SH-SY5Y (cell line): ENCODE measurements at regions not wholly inside any gene's neighbourhood (a gene's known extent, or its start where the extent isn't known, plus 50 kb on each side); places are given as distances from the start of the nearest gene placed in this dataset.

Experiments
- GATA2 ChIP-seq: IDR thresholded peaks from 2 replicates; pipeline ENCODE4 v1.6.1; 2011; ENCODE audit warnings: mild to moderate bottlenecking, low read depth, low read length
- GATA3 ChIP-seq: IDR thresholded peaks from 2 replicates; pipeline ENCODE4 v1.6.1; 2011; ENCODE audit warnings: low read depth, mild to moderate bottlenecking, low read length, moderate library complexity

DNA sequence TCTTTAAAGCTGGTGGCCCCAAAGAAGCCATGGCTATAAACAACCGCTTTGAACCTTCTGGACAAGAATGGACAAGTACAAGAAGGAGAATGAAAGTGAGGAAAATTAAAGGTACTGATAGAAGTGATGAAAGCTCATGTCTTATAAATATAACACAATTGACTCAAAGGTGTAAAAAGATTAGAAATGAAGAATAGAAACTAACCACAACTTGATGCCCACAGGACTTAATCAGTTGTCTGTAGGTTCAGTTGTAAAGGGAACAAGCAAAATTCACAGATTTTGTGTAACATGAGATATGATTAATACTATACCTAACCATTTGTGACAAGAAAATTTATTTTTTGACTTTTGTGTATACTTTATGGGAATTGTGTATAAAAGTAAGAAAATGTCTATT is 135.7 kb downstream of the NUP35 start:
- no peak for TF ChIP-seq GATA2
- no peak for TF ChIP-seq GATA3

DNA sequence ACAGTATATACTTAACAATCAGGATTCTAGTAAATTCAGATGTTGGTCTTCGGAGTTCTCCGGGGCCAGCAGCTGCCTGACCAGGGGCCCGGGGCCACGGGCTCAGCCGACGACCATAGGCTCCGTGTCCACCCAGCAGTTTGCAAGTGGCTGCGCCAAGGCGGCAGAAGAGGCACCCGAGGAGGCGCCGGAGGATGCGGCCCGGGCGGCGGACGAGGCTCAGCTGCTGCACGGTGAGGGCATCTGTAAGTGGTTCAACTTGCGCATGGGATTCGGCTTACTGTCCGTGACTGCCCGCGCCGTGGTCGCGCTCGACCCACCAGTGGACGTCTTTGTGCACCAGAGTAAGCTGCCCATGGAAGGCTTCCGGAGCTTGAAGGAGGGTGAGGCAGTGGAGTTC is 136.3 kb downstream of the NUP35 start:
- TF ChIP-seq GATA2 (no peak), GATA3 (no peak)

GRCh38 chr2:183264890-183265535 is 140.8 kb downstream of the NUP35 start:
- TF ChIP-seq GATA2: no peak
- no peak for TF ChIP-seq GATA3

DNA sequence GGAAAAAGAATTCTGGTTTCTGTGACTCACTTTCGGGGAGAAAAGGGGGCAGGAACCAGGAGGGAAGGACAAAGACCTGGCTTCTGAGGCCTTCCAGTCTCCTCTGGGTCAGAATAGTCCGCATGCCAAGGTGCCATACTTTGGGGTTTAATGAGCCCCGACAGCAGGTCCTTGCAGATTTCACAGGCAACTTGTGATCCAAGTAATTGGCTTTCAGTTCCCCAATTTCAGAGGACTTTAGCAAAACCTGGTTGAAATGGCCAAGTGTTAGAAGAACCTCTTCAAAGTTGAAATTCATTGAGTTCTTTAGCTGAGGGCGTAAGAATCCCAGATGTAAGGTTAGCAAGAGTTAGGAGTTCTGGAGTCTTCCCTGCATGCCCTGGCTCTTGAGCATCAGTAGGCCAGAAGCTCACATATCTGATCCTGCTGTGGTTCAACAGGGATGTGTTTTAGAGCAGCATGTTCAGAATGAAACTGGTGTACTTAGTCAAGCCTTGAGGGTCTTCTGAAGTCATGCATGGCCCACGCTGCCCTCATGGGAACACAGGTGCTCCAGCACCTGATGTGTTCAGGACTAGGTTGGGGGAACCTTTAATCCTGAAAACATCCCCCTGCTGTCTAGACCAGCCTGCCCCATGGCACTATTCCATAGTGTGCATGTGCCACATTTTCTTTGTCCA is 143.0 kb downstream of the NUP35 start:
- TF ChIP-seq GATA3 (no peak), GATA2 (no peak)

GRCh38 chr2:183269956-183270355 is 145.7 kb downstream of the NUP35 start:
- no peak for TF ChIP-seq GATA3
- TF ChIP-seq GATA2: no peak

DNA sequence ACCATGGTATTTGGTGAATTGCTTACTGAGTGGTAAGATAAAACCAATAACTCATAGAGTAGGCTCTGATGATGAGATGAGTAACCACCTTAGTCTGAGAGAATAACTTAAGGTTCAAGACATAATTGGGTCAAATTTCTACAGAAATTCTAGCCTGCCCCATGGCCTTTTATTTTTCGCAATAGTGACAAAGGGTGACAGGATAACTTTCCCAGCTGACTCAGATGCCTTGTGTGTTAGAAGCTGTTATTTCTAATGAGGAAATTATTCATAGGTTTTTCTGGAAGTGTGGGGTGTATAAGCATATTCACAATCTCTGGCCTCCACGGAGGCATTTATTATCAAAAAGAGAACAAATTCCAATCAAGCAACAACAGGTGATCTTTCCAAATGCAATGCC is 159.0 kb downstream of the NUP35 start:
- TF ChIP-seq GATA2 (no peak), GATA3 (no peak)

DNA sequence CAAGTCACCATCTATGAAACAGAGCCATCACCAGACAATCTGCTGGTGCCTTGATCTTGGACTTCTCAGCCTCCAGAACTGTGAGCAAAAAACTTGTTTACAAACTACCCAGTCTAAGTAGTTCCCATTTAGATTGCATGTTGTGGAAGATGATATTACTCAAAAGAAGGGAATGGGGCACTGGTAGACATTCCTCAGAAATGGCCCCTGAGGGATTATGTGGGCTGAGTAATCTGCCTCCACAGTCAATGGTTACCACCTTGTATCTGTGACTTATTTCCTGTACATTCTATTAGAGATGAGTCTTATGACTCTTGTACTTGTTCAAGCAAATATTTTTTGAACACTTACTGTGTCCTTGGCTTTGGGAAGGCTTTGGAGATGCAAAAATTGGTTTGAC is 160.4 kb downstream of the NUP35 start:
- no peak for TF ChIP-seq GATA3
- no peak for TF ChIP-seq GATA2

DNA sequence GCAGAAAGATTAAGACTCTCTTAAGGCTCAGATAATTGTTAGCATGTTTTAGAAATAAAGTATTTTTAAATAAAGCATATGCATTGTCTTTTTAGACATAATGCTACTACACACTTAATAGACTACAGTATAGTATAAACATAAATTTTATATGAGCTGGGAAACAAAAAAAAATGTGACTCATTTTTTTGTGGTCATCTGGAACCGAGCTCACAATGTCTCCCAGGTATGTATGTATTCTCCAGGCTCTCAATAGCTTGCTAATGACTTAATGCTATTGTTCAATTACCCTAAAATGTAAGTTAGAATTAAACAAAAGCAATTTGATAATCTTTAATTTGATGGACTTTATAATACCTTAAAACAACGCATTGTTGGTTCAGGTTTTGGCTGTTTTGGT is 167.2 kb downstream of the NUP35 start:
- TF ChIP-seq GATA2: no peak
- no peak for TF ChIP-seq GATA3

DNA sequence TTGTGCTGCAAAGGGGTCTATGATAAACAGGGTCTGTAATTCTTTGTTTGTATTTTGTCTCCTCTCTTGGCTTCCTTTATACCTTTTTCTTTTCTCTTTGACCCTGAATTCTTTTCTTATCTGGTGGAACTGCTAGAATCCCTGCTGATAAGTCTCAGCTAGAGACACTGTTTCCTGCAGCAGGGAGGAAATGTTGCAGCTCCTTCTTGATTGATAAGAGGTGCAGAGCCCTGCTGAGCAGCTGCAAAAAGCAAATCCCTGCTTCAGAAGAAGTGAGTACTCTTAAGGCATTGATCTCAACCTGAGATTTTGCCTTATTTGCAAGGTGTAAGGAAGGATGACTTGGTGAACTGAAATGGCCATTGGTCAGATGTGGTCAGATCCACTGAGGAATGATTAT is 167.8 kb downstream of the NUP35 start:
- TF ChIP-seq GATA2 (no peak), GATA3 (no peak)

- TF ChIP-seq GATA3: no peak
- TF ChIP-seq GATA2: no peak
Observed at GRCh38 chr2:183339311-183339710, 215.1 kb downstream of the NUP35 start.

DNA sequence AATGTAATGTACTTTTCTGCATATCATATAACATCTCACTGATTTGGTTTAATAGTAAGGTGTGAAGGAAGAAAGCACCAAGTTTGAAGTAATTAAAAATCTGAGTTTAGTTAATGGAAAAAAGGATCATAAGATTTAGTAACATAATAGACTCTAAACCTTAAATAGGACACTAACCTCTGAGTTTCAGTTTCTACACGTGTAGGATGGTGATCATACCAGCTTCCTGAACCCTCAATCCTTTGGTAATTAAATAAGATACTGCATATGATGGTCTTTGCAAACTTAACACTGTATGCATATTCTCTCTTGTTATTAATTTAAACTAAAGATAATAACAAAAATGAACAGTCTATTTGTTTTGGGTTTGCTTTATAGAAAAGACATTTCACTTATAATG is 216.8 kb downstream of the NUP35 start:
- no peak for TF ChIP-seq GATA3
- no peak for TF ChIP-seq GATA2

- TF ChIP-seq GATA3 (no peak), GATA2 (no peak)
Observed at GRCh38 chr2:183347969-183348368, 223.7 kb downstream of the NUP35 start.

GRCh38 chr2:183348492-183348891 is 224.2 kb downstream of the NUP35 start:
- no peak for TF ChIP-seq GATA2
- no peak for TF ChIP-seq GATA3

DNA sequence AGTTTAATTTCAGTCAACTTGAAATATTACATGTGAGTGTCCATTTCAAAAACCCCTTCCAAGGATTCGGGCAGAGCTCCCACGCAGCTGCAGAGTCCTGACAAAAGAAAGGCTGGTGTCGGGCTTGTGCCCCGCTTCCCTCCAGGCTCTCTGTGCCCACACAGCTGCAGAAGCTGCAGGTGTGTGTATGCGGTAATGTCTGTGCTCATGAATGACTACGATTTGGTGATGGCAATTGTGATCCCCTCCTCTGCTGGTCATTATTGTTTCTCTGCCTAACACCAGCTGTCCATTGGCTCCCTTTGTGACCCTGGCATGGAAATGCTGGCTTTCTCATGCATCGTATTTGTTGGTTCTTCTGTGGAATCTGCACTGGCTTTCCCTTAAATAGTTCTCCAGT is 224.8 kb downstream of the NUP35 start:
- no peak for TF ChIP-seq GATA2
- TF ChIP-seq GATA3: no peak

GRCh38 chr2:183359867-183360266 is 235.6 kb downstream of the NUP35 start:
- no peak for TF ChIP-seq GATA2
